WI38 (cell line): ENCODE measurements at regions not wholly inside any gene's neighbourhood (a gene's known extent, or its start where the extent isn't known, plus 50 kb on each side); places are given as distances from the start of the nearest gene placed in this dataset.

Source experiments
- H3K4me3 ChIP-seq: 2 replicates; pipeline ENCODE4 v1.5.1; 2011; ENCODE audit warnings: low read depth, mild to moderate bottlenecking, control low read depth, low read length
- CTCF ChIP-seq: IDR thresholded peaks from 2 replicates; pipeline ENCODE4 v1.5.1; 2012; ENCODE audit warnings: low read depth, mild to moderate bottlenecking, control low read depth, low read length

- TF ChIP-seq CTCF, result no peak
- H3K4me3 ChIP-seq, result no peak overlapping the region
Measured at GRCh38 chr2:176774766-176775451, 437.7 kb upstream of the HNRNPA3 start.

- no peak overlapping the region for H3K4me3 ChIP-seq
- TF ChIP-seq CTCF, result no peak
Measured at GRCh38 chr2:176777262-176777661, 435.3 kb upstream of the HNRNPA3 start.

- no peak for TF ChIP-seq CTCF
- H3K4me3 ChIP-seq, result no peak overlapping the region
Measured at GRCh38 chr2:176779917-176780316, 432.7 kb upstream of the HNRNPA3 start.

GRCh38 chr2:176780348-176780747 lies 432.2 kb upstream of the HNRNPA3 start:
- H3K4me3 ChIP-seq, result no peak overlapping the region
- TF ChIP-seq CTCF, result no peak

- TF ChIP-seq CTCF, result no peak
- no peak overlapping the region for H3K4me3 ChIP-seq
Measured at GRCh38 chr2:176781570-176782217, 430.9 kb upstream of the HNRNPA3 start.

- H3K4me3 ChIP-seq, result no peak overlapping the region
- TF ChIP-seq CTCF, result no peak
Measured at GRCh38 chr2:176784633-176785200, 427.9 kb upstream of the HNRNPA3 start.

- no peak for TF ChIP-seq CTCF
- H3K4me3 ChIP-seq, result no peak overlapping the region
Measured at GRCh38 chr2:176789751-176790150, 422.8 kb upstream of the HNRNPA3 start.
